ENCODE measurements at regions not wholly inside any gene's neighbourhood (a gene's known extent, or its start where the extent isn't known, plus 50 kb on each side); places are given as distances from the start of the nearest gene placed in this dataset.

GRCh38 chr12:84159260-84159659 is 753.3 kb downstream of the SLC6A15 start:
- Histone ChIP-seq H2AK9ac (replicated peaks; ENCODE audit: low read depth, low read length, poor library complexity) (no peak overlapping the region), H4K91ac (ENCODE audit: insufficient read depth, low read depth, low read length) (no peak overlapping the region), H2BK5ac (ENCODE audit: low read depth, low read length, poor library complexity, severe bottlenecking) (peak overlapping the region; percentile 78), H3K36me3 (ENCODE audit: control insufficient read depth, insufficient read depth, low read length) (no peaks in the 10 kb centered on the region), H2AK5ac (ENCODE audit: low read depth, low read length) (no peak overlapping the region), H3K56ac (ENCODE audit: extremely low read depth, insufficient read depth, low read length) (no peak overlapping the region), H3K14ac (replicated peaks; ENCODE audit: low read depth, low read length) (no peak overlapping the region), H3K9me1 (ENCODE audit: insufficient read depth, low read length) (no peaks in the 10 kb centered on the region), H3K79me1 (ENCODE audit: low read depth in 1 of 2, low read length in 2 of 2) (no peaks in the 10 kb centered on the region), H2BK120ac (ENCODE audit: low read depth, low read length) (no peak overlapping the region), H3K18ac (ENCODE audit: low read depth, low read length) (0 out of 2 replicates have a peak overlapping the region, but pooled peaks have one; percentile 49), H2BK15ac (ENCODE audit: low read depth, low read length) (no peak overlapping the region), H3K9me3 (ENCODE audit: control insufficient read depth, insufficient read depth, low read length) (no peaks in the 10 kb centered on the region), H2AFZ (replicated peaks; ENCODE audit: low read length, poor library complexity) (no peak overlapping the region), H3K4me1 (ENCODE audit: control insufficient read depth, insufficient read depth, low read length) (no peaks in the 10 kb centered on the region), H3K27me3 (ENCODE audit: control insufficient read depth, insufficient read depth, low read length) (no peaks in the 10 kb centered on the region), H3K4me3 (ENCODE audit: insufficient read depth, low read depth, low read length) (no peak overlapping the region), H4K5ac (ENCODE audit: low read depth, low read length) (no peak overlapping the region), H3K9ac (ENCODE audit: low read depth, low read length) (no peak overlapping the region), H3K4me2 (ENCODE audit: low read depth, low read length) (no peak overlapping the region), H4K20me1 (ENCODE audit: insufficient read depth, low read length) (no peaks in the 10 kb centered on the region), H4K8ac (ENCODE audit: low read depth in 2 of 2, low read length in 2 of 2) (no peak overlapping the region), H3K4ac (ENCODE audit: low read depth, low read length) (no peak overlapping the region), H3K23ac (ENCODE audit: low read depth, low read length) (no peak overlapping the region), H2BK20ac (ENCODE audit: low read depth, low read length) (no peak overlapping the region), H3K27ac (ENCODE audit: insufficient read depth, low read length) (peak overlapping the region; percentile 23; the same call in 1 of the 2 replicates)
- BruUV-seq (replicated peaks) = no TSS peak
- intact Hi-C loops (cut with micrococcal nuclease) (no loop called here), in situ Hi-C loops (cut with MboI; ENCODE audit: low sequenced_read_pairs) (no loop called here), dilution Hi-C loops (cut with HindIII; ENCODE audit: low sequenced_read_pairs, unreplicated experiment) (no loop called here)
- ChIA-PET CTCF (no interaction called here), POLR2A (ENCODE audit: unreplicated experiment) (no interaction called here)
- no CpG with 5 or more reads among the region's 1 CpG for WGBS, 2 experiments (ENCODE audit: extremely low coverage in 2 of 2, insufficient read length in 1 of 2)
- TF ChIP-seq MAFK (IDR thresholded peaks at IDR 0.05; ENCODE audit: low read depth, low read length) (no peak), CHD1 (IDR thresholded peaks at IDR 0.05; ENCODE audit: low read depth, low read length) (no peak), POLR2A (IDR thresholded peaks at IDR 0.05; ENCODE audit: low read depth, low read length) (no peak), FOS (IDR thresholded peaks at IDR 0.05; ENCODE audit: low read depth, low read length) (no peak), USF2 (IDR thresholded peaks at IDR 0.05; ENCODE audit: low read depth, low read length) (no peak), NFE2L2 (IDR thresholded peaks at IDR 0.05; ENCODE audit: low read depth, low read length) (no peak), BHLHE40 (IDR thresholded peaks at IDR 0.05; ENCODE audit: low read depth, low read length) (no peak), SMC3 (IDR thresholded peaks at IDR 0.05; ENCODE audit: low read depth, low read length) (no peak), MAZ (IDR thresholded peaks at IDR 0.05; ENCODE audit: borderline replicate concordance, low read depth, low read length) (no peak), MXI1 (IDR thresholded peaks at IDR 0.05; ENCODE audit: borderline replicate concordance, low read depth, low read length) (no peak), ELK1 (IDR thresholded peaks at IDR 0.05; ENCODE audit: borderline replicate concordance, low read depth, low read length) (no peak), RFX5 (IDR thresholded peaks at IDR 0.05; ENCODE audit: low read depth, low read length) (no peak), CTCF (conservative IDR thresholded peaks at IDR 0.05; ENCODE audit: low read depth, low read length) (no peak), RAD21 (IDR thresholded peaks at IDR 0.05; ENCODE audit: low read length) (no peak), RCOR1 (IDR thresholded peaks at IDR 0.05; ENCODE audit: insufficient replicate concordance, low read length) (no peak)
- peak; percentile 75 for ATAC-seq (ENCODE audit: low read depth)
- DNase-seq = peak; percentile 64

Measured in IMR-90 (cell line).